AML-193 (cell line): ENCODE measurements at regions not wholly inside any gene's neighbourhood (a gene's known extent, or its start where the extent isn't known, plus 50 kb on each side); places are given as distances from the start of the nearest gene placed in this dataset.
A peak's percentile ranks its signal among the peaks of the same experiment; 100 is the strongest.

Experiments used
- DNase-seq, 2 experiments: peaks; one replicate each; lab custom pipeline; 2025; lab: John Stamatoyannopoulos, UW

DNA sequence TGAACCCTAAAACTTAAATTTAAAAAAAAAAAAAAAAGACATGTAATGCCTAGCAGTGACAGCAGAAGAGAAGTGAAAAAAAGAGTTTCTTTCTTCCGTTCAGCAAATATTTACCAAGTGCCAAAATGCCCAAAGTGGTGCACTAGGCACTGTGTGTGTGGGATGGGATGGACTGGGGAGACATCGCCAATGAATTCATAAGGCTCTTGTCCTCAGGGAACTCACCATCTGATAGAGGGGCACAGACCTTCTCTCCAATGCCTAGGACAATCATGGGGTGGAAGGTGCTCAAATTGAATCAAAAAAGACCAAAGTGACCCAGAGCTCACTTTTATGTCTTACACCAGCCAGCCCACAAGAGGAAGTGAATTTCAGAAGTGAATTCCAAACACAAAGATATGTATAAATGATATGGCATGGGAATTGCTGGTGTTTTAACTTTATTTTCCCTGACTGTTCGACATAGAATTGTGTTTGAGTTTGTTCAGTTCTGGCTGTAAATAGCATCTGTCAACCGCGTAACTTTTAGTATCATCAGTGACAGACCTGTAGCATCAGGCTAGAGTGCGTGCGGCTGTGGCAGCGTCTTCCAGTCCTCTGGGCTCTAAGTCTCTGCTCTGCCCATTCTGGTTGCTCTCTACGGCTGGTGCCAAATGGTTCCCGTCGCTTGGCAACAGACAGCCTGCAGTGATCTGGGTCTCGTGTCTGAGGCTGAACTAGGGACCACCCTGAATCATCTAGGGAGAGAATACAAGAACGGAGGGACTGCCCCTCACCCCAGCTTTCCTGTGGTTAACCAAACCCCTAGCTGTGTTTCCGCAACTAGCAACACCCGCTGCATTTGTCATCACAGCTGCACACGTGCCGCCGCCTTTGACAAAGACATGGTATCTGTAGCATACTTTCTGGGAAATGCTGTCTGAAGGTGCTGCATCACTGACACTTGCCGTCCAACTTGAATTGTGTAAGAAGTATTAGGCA, 154.0 kb upstream of the THBS1 start:
- peak; percentile 82 to 85 for DNase-seq

GRCh38 chr15:39427705-39428104, 153.2 kb upstream of the THBS1 start:
- peak; percentile 15 to 33 for DNase-seq

DNA sequence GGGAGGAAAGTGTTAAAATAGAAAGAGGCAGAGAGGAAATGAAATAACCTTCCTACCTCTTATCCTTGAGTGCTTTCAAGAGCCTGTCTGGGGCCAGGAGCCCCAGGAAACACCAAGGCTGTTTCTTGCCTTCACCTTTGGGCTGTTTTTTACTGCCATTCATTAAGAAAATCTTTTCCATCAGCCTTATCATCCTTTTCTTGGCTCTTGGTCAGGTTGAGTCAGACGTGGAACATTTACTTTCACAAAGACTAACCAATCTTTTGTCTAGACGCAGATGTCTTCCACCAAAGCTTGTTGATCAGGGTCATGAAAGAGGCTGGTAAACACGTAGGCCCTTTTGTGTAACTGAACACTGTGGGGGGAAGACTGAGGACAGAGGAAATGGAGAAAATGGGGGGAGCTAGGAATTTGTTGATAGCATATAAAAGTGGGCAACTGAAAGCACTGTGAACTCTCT, 151.0 kb upstream of the THBS1 start:
- no peak for DNase-seq

DNA sequence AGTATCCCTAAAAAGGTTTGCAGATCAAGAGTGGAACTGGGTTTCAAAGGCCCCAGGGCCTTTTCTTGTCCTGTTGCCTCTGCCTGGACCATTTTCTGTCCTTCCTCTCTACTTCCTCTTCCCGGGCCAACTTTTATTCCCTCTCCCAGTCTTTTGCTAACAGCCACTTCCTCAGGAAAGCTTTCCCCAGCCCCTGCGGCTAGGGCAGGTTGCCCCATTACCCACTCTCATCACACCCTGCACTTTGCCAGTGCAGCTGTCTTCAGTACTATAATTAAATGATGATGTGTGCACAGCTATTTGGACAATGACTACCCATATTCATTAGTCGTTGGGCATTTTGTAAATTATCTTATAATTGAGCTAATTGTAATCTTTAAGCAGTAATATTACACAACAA, 150.5 kb upstream of the THBS1 start:
- DNase-seq = no peak

- no peak for DNase-seq
These were observed 149.5 kb upstream of the THBS1 start for GRCh38 chr15:39431376-39431775.

DNA sequence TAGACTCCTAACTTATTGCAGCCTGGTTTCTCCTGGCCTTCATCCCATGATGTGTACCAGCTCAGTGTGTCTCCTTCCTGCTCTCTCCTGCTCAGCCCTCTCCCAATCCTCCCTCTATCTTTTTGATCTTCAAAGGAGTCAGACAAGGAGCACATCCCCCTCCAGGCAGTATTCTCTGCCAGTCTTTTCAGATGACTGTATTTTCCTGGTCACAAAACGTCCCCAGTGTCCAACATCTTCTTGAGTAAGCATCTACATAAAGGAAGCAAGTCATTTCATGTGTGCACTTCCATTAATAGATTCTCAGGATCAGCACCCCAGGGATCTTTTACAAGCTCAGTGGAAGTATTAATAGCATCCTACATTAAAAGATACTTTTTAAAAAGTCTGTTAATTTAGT, 148.9 kb upstream of the THBS1 start:
- DNase-seq = no peak

GRCh38 chr15:39432912-39433348, 147.9 kb upstream of the THBS1 start:
- no peak for DNase-seq

DNA sequence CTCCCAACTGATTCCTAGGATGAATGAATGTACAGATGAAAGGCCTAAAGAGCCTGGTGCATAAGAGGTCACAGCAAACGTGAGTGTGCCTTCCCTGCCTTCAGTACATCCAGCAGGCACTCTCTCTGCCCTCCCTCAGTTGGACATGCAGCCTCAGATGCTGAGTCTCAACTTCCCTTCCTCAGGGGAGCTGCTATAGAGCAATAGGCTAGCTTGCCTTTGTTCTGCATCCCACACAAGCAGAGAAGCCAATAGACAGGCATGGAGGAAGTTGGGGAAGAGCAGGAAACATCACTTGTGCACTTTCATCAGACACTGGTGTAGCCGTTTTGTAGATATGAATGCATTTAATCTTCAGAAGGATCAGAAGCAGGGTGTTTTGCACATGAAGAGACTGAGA, 147.5 kb upstream of the THBS1 start:
- peak in 1 of 2 experiments; percentile 6 for DNase-seq

DNA sequence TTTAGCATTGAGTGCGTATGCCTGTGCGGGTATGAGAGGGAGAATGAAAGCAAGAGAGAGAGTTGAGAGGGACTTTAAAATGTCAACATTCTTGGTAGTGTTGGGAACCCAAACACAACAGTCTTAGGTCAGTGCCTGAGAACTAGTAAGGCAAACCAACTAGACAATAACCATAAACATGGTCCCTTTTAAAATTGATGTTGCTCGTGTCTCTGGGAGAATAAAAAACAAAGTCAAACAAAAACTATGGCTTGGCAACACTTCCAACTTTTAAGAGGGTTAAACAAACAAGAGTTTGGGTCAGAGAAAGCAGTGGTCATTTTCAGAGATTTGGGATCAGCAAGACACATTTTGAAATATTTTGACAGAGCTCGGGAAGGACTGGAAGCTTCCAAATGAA, 146.7 kb upstream of the THBS1 start:
- no peak for DNase-seq

GRCh38 chr15:39434751-39435238, 146.1 kb upstream of the THBS1 start:
- no peak for DNase-seq

DNA sequence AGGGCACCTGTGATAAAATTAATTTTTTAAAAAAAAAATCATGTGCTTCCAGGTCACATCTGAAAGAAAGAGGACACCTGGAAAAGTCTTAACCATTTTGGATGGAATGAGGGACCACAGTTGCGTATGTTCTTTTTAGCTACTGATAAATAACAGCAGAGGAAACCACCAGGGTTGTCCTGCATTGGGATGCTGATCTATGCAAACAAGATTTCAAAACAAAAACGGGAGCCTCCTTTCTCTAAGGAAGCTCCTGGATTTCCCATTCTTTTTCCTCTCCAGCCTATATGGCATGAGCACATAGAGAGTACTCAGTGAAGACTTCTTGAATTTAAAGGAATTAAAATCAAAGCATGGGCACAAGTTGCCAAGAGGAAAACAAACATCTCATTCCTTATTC, 145.6 kb upstream of the THBS1 start:
- DNase-seq = no peak

DNA sequence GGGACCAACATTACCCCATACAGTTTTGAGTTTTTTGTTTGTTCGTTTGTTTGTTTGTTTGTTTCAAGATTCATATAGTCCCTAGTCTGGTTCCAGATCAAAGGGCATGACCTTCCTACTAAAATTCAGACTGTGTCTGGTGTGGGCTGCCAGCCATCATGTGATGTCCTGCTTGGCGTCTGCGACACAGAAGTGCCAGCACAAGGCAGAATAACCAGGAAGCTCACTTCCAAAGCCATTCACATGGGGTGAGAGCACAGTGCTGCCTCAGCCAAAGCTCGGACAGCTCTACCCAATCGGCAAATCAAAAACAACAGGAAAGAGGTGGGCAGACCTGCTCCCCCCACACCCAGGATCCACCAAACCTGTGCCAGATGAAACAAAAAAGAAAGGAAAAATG, 142.6 kb upstream of the THBS1 start:
- DNase-seq = no peak

- DNase-seq = no peak
These were observed 141.9 kb upstream of the THBS1 start for GRCh38 chr15:39438799-39439592.

DNA sequence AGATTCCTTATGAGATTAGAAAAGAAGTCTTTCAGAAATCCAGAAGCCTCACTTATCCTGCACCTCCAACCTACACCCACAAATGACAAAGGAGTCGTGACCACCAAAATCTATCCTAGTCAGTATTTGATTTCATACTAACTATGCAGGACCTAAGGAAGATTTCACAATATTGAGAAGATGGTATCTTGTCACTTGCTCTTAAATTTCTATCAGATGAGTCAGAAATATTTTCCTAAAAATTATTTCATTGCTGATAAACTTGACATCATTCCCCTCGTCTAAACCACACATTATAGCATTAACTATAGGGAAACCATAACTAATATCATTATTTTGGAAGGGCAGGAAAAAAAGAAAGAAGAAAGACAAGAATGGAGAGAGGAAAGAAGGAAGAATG, 138.0 kb upstream of the THBS1 start:
- DNase-seq = no peak

DNA sequence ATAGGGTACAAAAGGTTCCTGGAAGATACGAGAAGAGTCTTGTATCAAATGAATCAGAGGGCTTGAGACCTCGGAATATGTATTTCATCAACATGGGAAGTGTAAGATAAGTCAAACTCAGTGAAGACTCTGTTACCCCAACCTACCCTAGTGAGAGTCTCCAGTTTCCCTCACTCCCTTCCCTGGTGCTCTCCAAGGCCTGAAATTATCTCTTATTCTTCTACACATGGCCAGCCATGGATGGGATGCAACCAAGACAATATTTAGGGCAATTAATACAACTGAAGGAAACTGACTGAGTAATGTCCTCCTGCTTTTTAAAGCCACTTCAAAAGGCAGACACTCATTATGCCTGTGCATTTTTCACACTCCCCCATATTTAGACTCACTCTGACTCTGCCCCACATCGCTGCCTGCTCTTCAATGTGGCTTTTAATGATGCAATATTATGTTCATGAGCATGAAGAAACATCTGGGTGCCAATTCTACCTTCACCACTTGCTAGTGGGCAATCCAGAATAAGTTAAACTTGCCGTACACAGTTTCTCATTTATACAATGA, 137.1 kb upstream of the THBS1 start:
- DNase-seq = no peak

DNA sequence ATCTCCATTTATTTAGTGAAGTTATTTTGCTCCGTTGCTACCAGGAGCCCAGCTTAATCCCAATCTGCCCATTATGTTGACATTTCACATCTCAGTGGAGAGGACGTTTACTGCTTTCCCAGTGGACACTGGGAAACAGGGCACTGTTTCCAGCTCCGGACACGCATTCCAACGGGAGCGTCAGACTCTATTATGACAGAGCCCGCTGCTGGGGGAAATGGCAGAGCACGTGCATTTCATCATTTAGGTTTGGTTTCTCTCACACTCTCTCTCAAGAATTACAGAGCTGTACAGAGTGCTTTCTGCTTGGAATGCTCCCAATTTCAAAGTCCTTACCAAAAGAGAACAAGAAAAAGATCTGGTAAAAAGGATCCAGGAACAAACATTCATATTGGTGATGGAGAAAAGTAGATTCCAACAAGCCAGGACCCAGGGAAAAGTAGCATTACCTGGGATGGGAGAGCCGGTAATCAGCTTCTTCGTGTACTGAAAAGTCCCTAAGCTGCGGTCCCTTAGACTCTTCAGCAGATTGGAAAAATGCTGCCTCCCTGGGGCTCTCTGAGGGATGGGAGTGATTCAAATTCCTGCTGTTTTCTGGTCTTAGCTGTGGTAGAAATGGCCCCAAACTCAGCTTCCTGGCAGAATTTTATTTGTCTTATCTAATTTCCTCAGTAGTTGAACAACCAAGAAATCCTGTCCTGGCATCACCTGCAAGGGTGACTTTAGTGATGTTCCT, 136.0 kb upstream of the THBS1 start:
- no peak for DNase-seq

GRCh38 chr15:39445931-39446330, 134.9 kb upstream of the THBS1 start:
- no peak for DNase-seq

GRCh38 chr15:39447346-39447745, 133.5 kb upstream of the THBS1 start:
- no peak for DNase-seq

- no peak for DNase-seq
These were observed 133.0 kb upstream of the THBS1 start for GRCh38 chr15:39447881-39448280.

DNA sequence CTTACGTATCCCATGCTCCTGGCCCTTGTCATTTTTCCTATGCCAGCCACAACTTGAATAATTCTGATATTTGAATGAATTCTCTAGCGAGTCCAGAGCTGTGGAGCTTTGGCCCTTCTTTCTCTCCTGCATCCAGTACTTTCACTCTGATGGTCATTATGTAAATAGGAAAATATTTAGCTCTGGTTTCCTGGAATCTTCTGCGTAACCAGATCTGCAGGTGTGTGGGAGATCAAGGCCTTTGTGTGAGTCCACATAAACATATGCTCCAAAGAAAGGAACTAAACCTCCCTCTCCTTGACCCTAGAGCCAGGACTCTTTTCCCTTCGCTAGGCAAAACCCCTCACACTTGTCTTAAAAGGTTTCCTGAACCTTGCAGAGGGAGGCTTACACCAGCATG, 132.5 kb upstream of the THBS1 start:
- no peak for DNase-seq

DNA sequence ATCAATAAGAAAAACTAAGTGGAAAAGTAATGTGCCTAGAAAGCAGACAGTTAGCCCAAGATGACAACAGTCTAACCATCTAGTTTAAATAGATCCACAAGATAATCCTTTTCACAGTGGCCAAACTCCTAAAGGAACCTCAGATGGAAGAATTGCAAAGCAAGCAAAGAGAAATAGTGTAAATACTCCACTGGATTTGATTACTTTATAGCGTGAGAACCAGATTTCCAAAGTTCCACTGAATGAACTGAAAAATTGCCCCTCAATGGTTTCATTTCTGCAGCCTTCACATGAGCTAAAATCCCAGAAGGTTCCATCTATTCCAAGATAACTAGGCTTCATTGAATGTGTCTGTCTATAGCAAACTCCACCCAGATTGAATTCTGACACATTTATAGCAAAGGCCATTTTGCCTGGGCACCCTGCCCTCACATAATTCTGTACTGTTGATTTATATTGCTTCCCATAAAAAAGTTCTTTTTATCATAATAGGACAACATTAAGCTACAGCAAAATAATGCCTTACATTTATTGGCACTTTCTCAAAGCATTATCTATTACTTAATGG, 129.7 kb upstream of the THBS1 start:
- DNase-seq = no peak
